Body of pancreas (tissue), 4 donors: ENCODE measurements at regions not wholly inside any gene's neighbourhood (a gene's known extent, or its start where the extent isn't known, plus 50 kb on each side); places are given as distances from the start of the nearest gene placed in this dataset.

Experiments used
- ATAC-seq: fragments of 150-250 bp; one replicate; pipeline ENCODE4 v1.9.1; 2016
- DNase-seq, 4 donors: peaks; one replicate each; pipeline ENCODE4 v3.0.0-alpha.2; 2019
- H3K27ac ChIP-seq, 4 donors: fragments of 200-600 bp; sonication (generic); 1 replicate in 3 of 4; 2 replicates in 1 of 4; pipeline versions ENCODE4 v1.5.1 to v1.6.1; 2016 to 2019; ENCODE audit warnings: mild to moderate bottlenecking in 1 of 4, mixed read lengths in 1 of 4, moderate library complexity in 1 of 4
- H3K27me3 ChIP-seq, 2 donors: fragments of 200-600 bp; sonication (generic); one replicate each; pipeline ENCODE4 v1.6.0; 2016; ENCODE audit warnings: mild to moderate bottlenecking in 1 of 2
- H3K36me3 ChIP-seq, 2 donors: fragments of 200-600 bp; sonication (generic); replicated peaks in 1 of 2; 2 replicates each; pipeline ENCODE4 v1.5.1; 2016; ENCODE audit warnings: low read depth in 2 of 2; ENCODE audit not compliant: insufficient read depth in 1 of 2
- H3K4me1 ChIP-seq: fragments of 200-600 bp; sonication (generic); one replicate; pipeline ENCODE4 v1.6.0; 2016
- H3K4me3 ChIP-seq, 2 donors: fragments of 200-600 bp; sonication (generic); 1 replicate in 1 of 2; 2 replicates in 1 of 2; pipeline ENCODE4 v1.5.1; 2016 to 2019
- H3K9me3 ChIP-seq, 3 donors: fragments of 200-600 bp; sonication (generic); 1 replicate in 2 of 3; 2 replicates in 1 of 3; pipeline ENCODE4 v1.5.1; 2016
- CTCF ChIP-seq, 7 experiments: fragments of 450-650 bp in 4 of 7; fragments of 200-600 bp in 3 of 7; sonication (generic) in 3 of 7; IDR thresholded peaks; one replicate each; pipeline ENCODE4 v1.5.1; 2016 to 2019; ENCODE audit warnings: antibody characterized with exemption in 7 of 7
- POLR2A ChIP-seq, 3 donors: fragments of 450-650 bp; IDR thresholded peaks; one replicate each; pipeline ENCODE4 v1.6.1; 2016; ENCODE audit warnings: antibody characterized with exemption in 3 of 3, mild to moderate bottlenecking in 2 of 3
- WGBS, 2 donors: methylation state at CpG; one replicate each; pipeline ENCODE4 v1.1.5; 2017; 5-methylcytosine and 5-hydroxymethylcytosine counted together
- intact Hi-C: fragments of 100-400 bp; cut with DNase I; formaldehyde crosslinking; loops from one replicate; pipeline ENCODE4 v1.15.1; 2023

- no peak for TF ChIP-seq POLR2A (IDR thresholded peaks at IDR 0.05)
- no peak for TF ChIP-seq CTCF (IDR thresholded peaks at IDR 0.05)
- intact Hi-C loops: no loop called here
- H3K36me3 ChIP-seq: no peaks in the 10 kb centered on the region
- H3K9me3 ChIP-seq: no peaks in the 10 kb centered on the region
- no peaks in the 10 kb centered on the region for H3K27me3 ChIP-seq
- no peak for DNase-seq
- peaks cover 25% of the 10 kb centered on the region for H3K4me1 ChIP-seq
- H3K4me3 ChIP-seq: no peak overlapping the region
- H3K27ac ChIP-seq: no peak overlapping the region
- no peak for ATAC-seq
These were observed 62.6 kb upstream of the C4orf54 start for GRCh38 chr4:99720206-99720605.

GRCh38 chr4:99716996-99717395, 59.4 kb upstream of the C4orf54 start:
- ATAC-seq: no peak
- Histone ChIP-seq H3K9me3 (no peaks in the 10 kb centered on the region), H3K27ac (no peak overlapping the region), H3K4me1 (peaks cover 23% of the 10 kb centered on the region), H3K27me3 (no peaks in the 10 kb centered on the region), H3K36me3 (no peaks in the 10 kb centered on the region), H3K4me3 (no peak overlapping the region)
- no peak for DNase-seq
- 38 to 43% methylated on average over 1 of the region's 1 CpG for WGBS, 2 donors
- no peak for TF ChIP-seq POLR2A (IDR thresholded peaks at IDR 0.05)
- intact Hi-C loops: no loop called here

- Histone ChIP-seq H3K4me1 (peaks cover 31% of the 10 kb centered on the region), H3K27me3 (no peaks in the 10 kb centered on the region), H3K9me3 (no peaks in the 10 kb centered on the region), H3K4me3 (no peak overlapping the region), H3K36me3 (no peaks in the 10 kb centered on the region), H3K27ac (no peak overlapping the region)
- DNase-seq (no peak), ATAC-seq (no peak)
- TF ChIP-seq CTCF (IDR thresholded peaks at IDR 0.05): no peak
- no peak for TF ChIP-seq POLR2A (IDR thresholded peaks at IDR 0.05)
- intact Hi-C loops: no loop called here
These were observed 57.7 kb upstream of the C4orf54 start for GRCh38 chr4:99715286-99715685.

GRCh38 chr4:99714179-99714578, 56.6 kb upstream of the C4orf54 start:
- WGBS, 2 donors: 69 to 71% methylated on average over 4 of the region's 4 CpGs
- H3K9me3 ChIP-seq: no peaks in the 10 kb centered on the region
- no peaks in the 10 kb centered on the region for H3K27me3 ChIP-seq
- H3K27ac ChIP-seq: no peak overlapping the region
- TF ChIP-seq CTCF (IDR thresholded peaks at IDR 0.05) (no peak), POLR2A (IDR thresholded peaks at IDR 0.05) (no peak)
- no peaks in the 10 kb centered on the region for H3K36me3 ChIP-seq
- H3K4me3 ChIP-seq: no peak overlapping the region
- intact Hi-C loops: no loop called here
- peaks cover 31% of the 10 kb centered on the region for H3K4me1 ChIP-seq
- no peak for ATAC-seq
- peak in 3 of 4 donors; percentile 8 to 29 (median 23) for DNase-seq

GRCh38 chr4:99712530-99712929, 54.9 kb upstream of the C4orf54 start:
- peak overlapping the region; percentile 37 to 58 (median 48) for H3K27ac ChIP-seq

More at GRCh38 chr4:99712530-99712929, 54.9 kb upstream of the C4orf54 start:
- Histone ChIP-seq H3K36me3 (no peaks in the 10 kb centered on the region), H3K9me3 (no peaks in the 10 kb centered on the region), H3K4me1 (peaks cover 31% of the 10 kb centered on the region), H3K4me3 (no peak overlapping the region), H3K27me3 (no peaks in the 10 kb centered on the region)
- TF ChIP-seq POLR2A (IDR thresholded peaks at IDR 0.05) (no peak), CTCF (IDR thresholded peaks at IDR 0.05) (no peak)
- DNase-seq (peak in 1 of 4 donors; percentile 11), ATAC-seq (peak; percentile 40)
- intact Hi-C loops: no loop called here
- 50 to 64% methylated on average over 3 of the region's 3 CpGs for WGBS, 2 donors
